HG03460 (cell line): ENCODE measurements at regions not wholly inside any gene's neighbourhood (a gene's known extent, or its start where the extent isn't known, plus 50 kb on each side); places are given as distances from the start of the nearest gene placed in this dataset.

Experiments used
- ATAC-seq: cut with Tn5 transposase; IDR thresholded peaks from one replicate; pipeline ENCODE4 v1.9.1; 2021; ENCODE audit not compliant: unreplicated experiment

DNA sequence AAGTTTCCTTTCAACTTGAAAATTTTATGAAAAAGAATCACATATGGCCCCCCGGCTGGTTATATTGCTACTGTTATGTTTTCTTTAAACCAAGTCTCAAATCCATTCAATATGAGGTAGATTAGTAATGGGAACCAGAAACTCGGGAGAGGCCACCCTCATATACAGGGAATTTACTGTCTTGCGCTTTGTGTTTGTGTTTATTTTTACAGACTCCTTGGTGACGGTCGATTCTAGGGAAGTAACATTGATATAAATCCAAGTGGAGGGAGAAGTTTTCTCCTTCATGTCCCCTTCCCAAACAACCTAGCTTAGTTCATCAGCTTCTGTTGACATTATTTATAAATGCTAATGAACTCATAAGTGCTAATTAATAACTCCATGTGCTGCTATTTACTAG lies 163.5 kb upstream of the LMO4 start:
- ATAC-seq = no peak

DNA sequence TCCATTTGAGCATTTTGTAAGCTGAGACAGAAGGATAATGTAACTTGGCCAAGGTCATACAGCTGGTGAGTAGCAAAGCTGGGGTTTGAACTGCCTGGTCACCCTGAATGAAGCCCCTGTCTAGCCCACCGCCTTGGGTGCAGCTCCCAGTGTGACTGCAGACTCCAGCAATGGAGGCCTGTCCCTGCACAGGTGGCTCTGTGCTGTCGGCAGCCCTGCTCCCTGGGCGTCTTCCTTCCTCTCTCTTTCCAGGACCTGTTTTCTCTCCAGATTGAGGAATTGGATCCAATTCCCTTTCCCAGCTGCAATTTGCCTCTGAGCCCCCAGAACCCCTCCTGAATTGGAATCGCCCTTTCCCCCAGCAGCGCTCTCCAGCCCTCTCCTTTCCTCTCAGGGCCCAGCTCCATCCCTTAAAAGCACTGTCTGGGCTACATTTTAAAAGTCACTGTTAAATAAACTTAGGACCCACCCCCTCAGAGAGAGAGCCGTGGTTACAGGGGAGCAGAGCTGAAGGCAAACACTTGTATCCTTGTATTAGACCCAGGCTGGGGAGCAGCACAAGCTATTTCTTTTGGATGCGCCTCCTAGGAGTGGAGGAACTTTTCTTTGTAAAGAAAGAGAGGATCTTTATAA lies 161.4 kb upstream of the LMO4 start:
- no peak for ATAC-seq

DNA sequence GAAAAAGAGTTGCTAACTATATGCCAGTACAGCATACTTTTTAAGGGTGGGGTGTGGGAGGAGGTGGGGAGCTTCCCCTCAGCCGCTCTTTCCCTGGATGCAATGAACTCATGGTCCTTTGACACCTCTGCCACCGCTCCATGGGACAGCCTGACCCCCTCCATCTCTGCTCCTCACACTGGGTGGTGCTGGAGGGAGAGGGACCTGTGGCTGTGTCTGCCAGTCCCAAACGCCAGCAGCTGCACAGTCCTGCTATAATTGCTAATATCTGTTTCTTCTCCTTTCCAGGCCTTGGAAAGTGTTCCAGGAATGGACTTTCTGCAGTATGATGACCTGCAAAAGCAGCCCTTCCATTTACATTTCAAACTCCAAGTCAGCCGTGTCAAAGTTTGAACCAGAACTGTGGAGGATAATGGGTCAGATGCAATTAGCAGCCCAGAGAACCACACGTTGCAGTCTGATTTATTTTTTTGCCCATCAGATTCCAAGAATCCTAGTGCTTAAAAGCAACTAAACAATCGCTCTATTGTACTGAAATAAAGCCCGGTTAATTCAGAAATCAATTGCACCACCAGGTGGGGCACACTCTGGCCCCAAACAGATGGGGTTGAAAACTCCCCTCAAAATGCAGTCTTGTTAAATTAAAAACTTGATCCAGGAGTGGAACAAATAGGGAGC lies 160.7 kb upstream of the LMO4 start:
- ATAC-seq = no peak

DNA sequence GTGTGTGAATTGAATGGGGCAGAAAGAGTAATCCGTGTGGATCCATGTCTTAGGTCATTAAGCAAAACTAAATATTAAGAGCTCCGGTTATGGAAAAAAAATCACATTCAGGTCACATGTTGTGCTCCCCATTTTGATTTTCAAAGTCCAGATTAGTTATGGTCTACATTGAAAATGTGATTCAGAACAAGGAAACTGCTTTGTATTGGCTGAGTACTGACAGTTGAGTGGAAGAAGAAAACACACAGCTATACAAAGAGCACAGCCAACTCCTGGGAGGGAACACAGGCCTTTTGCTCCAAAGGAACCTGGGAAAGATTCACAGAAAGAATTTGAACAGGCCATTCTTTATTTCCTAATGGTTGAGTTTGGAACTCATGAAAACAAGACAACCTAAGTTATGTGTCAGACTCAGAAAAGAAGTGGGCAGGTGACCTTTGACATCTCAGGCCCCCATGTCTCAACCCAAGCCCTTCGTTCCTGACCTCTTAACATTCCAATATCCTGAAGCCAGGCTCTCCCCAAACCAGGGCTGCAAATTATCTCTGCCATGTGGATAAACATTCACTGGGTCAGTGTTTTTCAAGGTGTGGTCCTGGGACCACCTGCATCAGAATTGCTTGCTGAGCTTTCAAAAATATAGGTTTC lies 159.3 kb upstream of the LMO4 start:
- no peak for ATAC-seq

DNA sequence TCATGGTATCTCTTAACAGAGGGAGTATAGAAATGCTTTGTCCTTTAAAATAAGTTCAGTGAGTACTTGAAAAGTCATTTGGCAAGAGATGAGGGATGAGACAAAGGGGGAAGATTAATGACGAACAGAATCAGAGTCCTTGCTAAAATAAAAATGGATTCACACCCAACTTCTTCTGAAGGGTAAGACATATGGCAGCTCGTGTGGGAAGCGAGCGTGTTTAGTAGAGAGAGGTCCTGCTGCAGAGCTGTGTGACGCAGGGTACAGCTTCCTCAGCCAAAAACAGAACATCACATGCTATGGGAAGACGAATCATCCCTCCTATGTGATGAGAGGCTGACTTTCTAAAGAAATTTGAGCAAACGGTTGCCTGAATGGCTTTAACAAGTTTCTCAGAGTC lies 158.5 kb upstream of the LMO4 start:
- no peak for ATAC-seq

DNA sequence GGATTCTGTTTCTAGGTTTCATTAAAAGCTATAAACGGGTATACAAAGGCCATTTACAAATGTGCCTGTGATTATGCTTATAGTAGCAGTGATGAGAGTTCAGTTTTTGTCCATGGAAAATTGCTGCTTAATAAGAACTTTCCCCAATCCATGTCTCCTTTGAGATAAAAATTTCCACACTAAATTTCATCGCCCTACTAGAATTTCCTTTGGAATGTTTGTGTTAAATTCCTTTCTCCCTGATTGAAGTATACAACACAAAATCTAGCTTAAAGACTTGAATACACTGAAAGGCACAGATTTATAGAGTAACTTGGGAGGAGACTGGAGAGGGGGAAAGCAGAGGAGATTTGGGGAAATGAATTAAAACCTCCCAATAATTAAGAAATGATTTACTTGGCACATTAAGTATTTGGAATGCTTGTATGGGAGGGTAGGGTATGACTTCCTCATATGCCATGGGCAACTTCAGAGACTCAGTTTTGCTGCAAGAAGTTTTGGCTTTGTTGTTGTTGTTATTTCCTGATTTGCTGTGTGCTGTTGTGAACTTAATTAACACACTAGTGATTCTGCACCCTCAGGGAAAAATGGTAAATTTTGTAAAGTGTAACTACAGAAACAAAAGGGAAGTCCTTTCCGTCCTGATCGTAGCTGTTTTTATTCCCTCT lies 157.6 kb upstream of the LMO4 start:
- ATAC-seq = no peak

DNA sequence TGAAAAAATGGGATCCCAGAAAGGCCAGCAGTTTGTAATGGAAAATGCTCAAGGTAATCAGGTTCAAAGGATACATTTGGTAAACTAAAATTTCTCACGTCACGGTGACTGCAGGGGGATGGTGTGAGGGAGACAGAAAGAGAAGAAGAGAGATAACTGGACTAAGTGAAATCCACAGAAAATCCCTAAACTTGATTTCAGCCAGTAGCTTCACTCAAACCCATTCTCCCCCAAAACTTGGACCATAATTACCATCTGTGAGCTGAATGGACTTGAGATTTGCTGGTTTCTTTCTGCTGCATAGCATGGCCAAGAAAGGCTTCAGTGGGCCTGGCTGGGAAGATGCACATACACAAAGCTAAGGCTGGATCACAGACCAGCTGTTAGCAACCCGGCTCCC lies 155.4 kb upstream of the LMO4 start:
- no peak for ATAC-seq

DNA sequence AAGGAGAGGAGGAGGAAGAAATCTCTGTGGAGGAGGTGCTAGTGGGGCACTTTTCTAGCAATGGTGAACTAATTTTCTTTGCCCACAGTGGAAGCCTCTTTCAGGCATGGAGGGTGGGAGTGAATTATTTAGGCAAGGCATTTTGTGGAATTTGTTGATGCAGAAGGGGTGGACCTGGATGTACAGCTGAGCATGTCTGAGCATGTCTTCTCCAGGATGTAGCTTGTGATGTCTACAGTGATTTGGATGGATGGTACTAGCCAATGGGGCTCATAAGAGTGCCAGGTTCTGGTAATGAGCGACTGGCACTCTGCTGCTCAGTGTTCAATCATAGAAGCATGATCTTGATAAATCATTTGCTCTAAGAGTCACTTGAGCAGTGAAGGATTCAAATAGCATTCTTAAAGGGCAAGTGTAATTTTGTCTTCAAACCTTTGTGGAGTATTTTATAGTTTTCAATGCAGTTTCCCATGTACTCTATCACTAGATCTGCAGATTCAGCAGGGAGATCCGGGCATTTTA lies 153.9 kb upstream of the LMO4 start:
- no peak for ATAC-seq

DNA sequence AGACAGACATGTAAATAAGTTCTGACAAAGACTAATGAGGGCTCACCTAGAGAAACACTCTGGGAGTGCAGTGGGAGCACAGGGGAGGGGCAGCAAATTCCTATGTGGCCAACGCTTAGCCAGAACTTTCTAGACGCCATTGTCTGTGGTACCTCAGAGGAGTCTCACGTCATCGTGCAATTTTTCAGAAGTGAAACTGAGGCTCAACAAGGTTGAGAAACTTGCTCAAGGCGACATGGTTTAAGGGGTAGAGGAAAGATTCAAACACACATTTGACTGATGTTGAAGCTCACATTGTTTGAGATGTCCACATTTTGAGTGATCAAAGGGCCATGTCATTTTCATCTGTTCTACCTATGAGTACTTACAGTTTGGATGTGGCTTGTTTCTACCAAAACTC lies 152.6 kb upstream of the LMO4 start:
- ATAC-seq = no peak

DNA sequence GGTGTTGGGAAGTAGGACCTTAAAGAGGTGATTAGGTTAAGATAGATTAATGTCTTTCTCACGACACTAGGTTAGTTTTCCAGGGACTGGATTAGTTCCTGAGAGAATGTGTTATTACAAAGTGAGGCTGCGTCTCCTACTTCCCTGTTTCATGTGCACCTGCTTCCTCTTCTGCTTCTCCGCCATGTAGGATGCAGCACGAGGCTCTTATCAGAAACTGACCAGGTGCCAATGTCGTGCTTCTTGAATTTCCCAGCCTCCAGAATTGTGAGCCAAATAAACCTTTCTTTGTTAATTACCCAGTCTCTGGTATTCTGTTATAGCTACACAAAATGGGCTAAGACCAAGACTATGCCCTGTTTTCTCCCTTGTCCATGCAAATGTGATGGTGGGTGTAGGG lies 152.2 kb upstream of the LMO4 start:
- no peak for ATAC-seq

DNA sequence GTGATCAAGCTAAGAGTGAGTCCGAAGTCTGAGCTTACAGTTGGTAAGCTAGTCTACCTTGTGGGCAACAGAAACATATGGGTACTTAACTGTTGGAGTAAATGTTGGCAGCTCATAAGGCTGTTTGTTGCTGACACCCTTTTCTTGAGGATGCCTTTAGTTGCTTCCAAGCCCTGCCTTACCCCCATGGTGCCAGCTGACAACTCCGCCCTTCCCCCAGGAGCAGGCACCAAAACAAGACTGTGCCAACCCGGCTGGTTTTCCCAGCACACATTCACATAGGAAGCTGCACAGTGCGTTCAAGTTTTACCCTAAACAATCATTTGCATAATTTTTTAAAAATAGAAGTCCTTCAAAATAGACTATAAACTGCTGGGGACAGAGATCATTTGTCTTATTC lies 150.2 kb upstream of the LMO4 start:
- no peak for ATAC-seq

DNA sequence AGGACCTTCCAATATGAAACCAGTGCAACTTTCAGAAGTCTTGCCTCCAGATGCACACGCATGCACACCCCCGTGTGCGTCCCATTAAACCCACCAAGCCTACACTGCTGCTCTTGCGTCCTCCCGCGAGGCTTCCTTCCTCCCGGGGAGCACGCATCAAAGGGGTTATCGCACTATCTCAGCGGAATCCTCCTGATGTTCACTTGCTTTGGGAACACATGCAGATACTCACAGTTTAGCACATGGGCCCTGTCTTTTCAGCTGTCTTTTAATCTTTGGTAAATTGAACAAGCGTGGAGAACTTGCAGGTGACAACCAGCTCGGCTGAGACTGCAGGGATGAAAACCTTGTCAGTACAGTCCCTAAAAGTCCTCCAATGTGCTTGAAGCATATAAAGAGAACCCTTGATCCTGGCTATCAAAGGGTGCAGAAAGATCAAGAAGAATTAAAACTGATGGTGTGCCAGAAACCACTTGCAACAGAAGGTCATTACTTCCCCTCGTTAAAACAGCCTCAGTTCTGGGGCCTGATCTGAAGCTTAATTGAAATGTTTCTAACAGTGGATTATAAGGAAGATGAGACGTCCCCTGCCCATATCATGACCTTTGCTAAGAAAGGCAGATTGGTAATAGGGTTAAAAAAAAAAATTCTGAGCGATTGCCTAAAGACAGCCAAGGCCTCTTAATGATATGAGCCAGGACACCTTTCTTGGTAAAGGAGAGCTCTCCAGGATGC lies 149.4 kb upstream of the LMO4 start:
- ATAC-seq = no peak

DNA sequence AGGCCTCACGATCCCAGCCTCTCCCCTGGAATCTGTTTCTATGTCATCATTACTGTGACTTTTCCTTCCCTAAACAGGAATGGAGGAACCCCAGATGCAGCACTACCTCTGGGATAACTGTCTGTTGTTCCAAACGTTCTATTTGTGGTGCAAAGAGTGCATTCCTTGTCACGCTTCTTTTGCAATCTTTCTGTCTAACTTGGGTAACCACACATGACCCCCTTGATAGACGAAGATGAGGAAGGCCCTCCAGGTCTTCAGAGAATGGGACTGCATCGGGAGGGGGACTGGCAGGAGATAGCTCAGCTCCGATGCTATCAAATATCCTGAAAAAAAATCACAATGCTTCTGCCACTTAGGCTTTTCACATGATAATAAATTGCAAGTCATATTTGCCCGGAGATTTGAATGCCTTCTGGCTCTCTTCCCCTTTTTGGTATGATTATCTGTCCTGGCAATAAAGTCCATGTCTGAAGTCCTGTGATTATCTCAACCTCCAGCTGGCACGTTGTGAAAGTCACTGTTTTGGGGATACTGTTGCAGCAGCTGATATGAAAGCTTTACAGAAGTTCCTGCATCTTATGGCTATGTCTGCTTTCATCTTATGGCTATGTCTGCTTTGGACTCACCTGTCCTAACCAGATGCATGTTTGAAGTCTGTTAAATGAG lies 148.7 kb upstream of the LMO4 start:
- no peak for ATAC-seq

DNA sequence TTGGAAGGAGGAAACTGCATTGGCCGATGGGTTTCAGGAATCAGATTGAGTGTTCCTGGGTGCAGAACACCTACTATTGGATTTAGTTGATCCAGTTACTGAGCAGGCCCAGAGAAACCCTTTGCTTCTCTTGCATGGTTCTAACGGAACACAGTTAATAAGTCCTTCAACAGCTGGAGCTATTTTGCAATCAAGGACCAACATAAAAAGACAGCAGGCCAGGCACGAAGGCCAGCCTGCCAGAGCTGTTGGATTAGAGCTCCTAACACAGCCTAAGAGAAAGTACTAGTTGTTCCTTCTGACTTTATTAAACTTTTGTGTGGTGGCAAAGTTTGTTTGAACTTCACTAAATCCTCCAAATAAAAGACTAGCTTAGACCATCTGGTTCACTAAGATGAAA lies 148.0 kb upstream of the LMO4 start:
- ATAC-seq = no peak

DNA sequence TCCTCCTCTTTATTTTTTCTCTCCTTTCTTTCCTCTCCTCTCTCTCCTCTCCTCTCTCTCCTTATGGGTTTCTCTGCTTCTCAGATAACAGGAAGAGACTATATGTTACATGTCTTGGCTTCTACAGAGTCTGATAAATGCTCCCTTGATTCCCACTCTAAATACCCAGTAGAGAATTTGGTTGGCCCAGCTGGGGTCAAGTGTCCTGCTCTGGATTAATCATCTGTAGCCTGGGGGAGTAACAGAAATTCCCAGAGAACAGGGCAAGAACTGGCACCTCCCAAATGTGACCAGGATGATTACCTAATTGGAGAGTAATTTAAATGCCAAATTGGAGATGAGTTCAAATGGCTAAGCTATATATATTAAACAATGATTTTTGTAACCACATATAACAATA lies 146.1 kb upstream of the LMO4 start:
- ATAC-seq = no peak

DNA sequence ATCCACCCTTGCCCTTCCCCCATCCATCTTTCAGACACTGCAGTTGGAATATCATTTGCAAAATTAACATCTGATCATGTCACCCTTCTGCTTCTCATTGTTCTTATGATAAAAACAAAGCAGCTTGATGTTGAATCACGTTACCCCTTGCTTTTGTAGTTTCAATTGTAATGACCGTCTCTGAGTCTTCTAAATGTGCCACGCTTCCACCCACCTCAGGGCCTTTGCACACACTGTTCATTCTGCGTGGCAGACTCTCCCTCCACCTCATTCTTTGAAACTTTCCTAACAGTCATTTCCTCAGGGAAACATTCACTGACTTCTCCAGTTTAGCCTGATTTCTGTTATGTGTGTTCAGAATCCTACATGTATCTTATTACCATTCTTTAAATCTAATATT lies 143.6 kb upstream of the LMO4 start:
- no peak for ATAC-seq

DNA sequence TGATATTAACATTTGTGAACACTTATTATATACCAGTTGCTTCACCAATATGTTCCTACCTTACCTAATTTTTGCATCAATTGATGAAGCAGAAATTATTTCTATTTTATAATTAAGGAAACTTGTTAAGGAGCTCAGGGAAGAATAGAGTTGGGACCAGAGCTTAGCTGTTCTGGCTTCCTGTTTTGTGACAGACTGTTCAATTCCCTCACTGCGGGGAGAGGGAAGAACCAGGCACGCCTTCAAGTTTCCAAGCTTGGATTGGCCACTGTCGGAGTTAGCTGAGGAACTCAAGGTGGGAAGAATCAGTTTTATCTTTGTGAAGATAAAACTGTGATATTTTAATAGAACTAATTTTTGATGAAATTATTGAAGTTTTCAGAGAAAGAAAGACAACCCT lies 142.3 kb upstream of the LMO4 start:
- no peak for ATAC-seq

DNA sequence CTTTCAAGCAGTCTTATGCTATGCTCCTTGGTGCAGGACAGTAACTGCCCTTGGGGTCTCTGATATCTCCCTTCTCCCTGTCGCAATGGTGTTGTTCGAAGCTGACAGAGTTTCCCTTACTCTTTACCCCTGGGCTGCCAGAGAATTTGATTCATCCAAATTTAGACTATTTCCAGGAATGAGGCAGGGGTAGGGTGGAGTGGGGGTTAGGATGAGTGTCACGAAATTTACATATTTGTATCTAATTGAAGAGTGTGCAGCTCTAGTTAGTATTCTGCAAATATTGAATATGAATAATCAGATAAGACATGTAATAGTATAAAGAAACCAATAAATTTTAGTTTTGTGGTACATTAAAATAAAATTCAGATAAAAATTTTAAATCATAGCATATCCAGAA lies 140.0 kb upstream of the LMO4 start:
- no peak for ATAC-seq

DNA sequence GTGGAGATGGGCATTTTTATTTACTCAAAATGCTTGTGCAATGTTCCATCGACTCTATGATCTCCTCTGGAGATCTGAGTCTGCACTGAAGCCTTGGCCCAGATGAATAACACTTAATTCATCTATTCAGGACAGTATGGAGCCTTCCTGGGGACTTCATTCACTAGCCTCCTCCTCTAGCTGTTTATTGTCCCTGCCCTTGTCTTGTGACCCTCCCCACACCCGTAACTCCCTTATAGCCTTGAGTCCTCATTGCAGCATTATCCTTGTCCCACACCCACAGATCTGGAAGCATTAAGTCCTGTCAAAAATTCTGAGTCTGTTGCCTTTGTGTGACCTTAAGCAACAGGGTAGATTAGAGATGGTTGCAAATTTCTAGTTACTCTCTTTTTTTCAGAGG lies 138.3 kb upstream of the LMO4 start:
- ATAC-seq = no peak

DNA sequence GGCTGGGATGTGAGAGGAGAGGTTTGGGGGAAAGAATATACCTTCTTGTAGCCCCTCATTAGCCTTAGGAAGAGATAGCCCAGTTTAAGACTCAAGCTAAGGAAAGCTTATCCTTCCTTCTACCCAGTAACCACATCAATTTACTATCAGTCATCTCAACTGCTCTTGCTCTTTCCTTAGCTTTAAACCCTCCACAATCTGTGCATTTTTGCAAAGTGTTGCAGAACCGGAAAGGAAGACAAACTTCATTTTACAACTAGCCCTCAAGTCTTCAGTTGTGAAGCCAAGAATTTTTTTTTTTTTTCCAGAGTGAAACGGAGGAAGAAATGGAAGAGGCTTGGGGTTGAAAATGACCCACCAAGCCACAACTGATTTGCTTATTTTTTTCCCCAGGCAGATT lies 137.0 kb upstream of the LMO4 start:
- no peak for ATAC-seq
